GM19025 (cell line): ENCODE measurements at regions not wholly inside any gene's neighbourhood (a gene's known extent, or its start where the extent isn't known, plus 50 kb on each side); places are given as distances from the start of the nearest gene placed in this dataset.

Experiments used
- ATAC-seq: cut with Tn5 transposase; IDR thresholded peaks from one replicate; pipeline ENCODE4 v1.9.1; 2021; ENCODE audit warnings: mild to moderate bottlenecking, low read depth, moderate library complexity; ENCODE audit not compliant: unreplicated experiment

- no peak for ATAC-seq
Measured at GRCh38 chr11:92416971-92417725, 192.5 kb downstream of the FAT3 start.

GRCh38 chr11:92423115-92424034 lies 198.8 kb downstream of the FAT3 start:
- no peak for ATAC-seq

DNA sequence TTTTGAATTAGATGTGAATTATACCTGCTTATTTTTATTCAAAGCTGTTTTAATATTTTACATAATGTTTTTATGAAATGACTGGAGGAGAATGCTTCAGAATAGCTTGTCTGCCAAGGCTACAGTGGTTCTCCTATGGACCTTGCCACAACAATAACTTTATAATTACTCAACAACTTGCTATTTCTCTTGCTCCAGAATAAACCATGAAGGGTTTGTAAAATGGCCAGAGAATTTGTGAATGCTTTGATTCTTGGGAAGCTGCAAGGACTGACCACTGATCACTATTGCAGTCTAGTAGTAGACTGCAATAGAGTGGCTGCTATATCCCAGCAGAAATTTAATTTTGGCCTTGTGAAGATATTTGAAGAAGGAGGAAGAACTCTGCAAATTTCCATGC lies 199.7 kb downstream of the FAT3 start:
- ATAC-seq = no peak

DNA sequence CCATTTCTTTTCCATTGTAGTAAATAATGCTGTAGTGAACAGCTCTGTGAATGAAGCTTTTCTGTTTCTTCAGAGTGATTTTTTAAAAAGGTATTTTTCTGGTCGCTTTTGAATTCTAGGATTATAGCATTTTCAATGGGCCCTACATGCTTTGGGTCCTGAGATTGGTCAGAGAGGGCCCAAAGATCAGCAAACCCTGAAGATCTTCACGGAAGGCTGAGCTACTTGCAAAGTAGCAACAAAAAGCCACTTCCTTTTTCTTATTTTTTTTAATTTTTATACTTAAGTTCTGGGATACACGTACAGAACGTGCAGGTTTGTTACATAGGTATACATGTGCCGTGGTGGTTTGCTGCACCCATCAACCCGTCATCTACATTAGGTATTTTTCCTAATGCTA lies 200.5 kb downstream of the FAT3 start:
- ATAC-seq = no peak

- no peak for ATAC-seq
Measured at GRCh38 chr11:92432515-92432914, 207.9 kb downstream of the FAT3 start.

GRCh38 chr11:92436034-92436920 lies 211.7 kb downstream of the FAT3 start:
- ATAC-seq = no peak

- ATAC-seq = no peak
Measured at GRCh38 chr11:92439133-92439532, 214.5 kb downstream of the FAT3 start.

GRCh38 chr11:92440701-92441442 lies 216.3 kb downstream of the FAT3 start:
- no peak for ATAC-seq

DNA sequence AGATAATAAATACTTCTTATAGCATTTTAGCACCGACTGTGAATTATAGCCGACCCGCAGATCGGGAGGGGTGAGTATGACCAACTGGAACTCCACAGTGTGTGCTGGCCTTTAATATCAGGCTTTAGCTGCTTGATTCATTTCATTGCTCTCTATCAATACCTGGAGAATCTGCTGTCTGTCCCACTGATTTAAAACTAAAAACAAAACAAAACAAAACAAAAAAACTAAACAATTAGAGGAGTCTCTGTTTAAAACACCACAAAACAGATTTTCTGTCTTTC lies 216.8 kb downstream of the FAT3 start:
- ATAC-seq = no peak

DNA sequence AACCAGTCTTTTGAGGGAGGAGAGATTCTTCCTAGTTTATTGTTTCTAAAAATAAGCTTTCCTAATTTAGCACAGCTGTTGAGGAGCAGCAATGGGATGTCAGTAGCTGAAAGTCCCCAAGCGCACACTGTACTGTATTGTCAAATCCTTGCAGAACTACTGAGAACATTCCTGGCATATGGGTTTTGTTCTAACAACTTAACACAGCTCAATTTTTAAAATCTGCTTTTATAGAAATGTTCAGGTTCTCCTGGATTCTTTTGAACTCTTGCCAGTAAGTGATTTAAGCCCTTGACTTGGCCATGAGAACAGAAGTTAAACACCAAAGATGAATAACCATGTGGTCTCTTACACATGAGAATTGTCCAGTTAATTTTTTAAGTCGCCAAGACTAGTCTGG lies 218.6 kb downstream of the FAT3 start:
- ATAC-seq = no peak

- no peak for ATAC-seq
Measured at GRCh38 chr11:92447586-92447985, 223.0 kb downstream of the FAT3 start.

DNA sequence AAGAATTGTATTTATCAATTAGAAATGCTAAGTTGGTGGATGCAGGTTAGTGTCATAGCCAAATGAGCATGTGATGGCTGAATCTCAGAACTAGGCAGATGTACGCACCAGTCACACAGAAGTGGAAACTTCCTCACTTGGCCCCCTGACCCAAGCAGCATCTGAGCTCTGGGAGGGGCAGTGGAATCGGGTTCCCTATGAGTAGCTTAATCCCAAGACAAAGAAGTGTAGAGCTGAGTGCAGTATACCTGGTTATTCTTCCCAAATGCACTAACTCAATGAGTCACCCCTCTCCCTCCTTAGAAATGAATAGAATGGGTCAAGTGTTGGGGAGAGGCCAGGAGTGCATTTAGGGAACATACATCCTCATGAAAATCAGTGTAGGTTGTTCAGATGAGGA lies 224.6 kb downstream of the FAT3 start:
- ATAC-seq = no peak

GRCh38 chr11:92449780-92450179 lies 225.2 kb downstream of the FAT3 start:
- ATAC-seq = no peak

DNA sequence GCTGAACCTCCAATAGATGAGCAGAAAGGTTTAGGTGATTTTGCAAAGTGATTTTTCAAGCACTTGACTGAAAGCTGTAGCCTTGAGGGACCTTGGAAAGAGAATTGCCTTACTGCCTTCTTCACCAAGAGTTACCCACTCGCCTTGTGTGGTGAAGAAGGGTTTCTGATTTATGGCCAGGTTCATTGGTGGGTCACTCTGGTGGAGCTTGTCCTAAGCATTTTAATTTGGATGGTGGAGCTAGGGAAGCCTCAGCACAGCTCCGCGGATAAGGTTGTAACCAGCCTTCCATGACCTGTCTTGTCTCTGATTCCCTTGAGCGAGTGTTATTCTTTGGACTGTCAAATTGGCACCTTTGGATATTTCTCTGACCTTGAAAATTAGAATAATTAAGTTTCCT lies 226.4 kb downstream of the FAT3 start:
- ATAC-seq = no peak

- no peak for ATAC-seq
Measured at GRCh38 chr11:92453055-92453454, 228.4 kb downstream of the FAT3 start.

- no peak for ATAC-seq
Measured at GRCh38 chr11:92455210-92455790, 230.7 kb downstream of the FAT3 start.

- no peak for ATAC-seq
Measured at GRCh38 chr11:92457250-92457649, 232.6 kb downstream of the FAT3 start.

GRCh38 chr11:92458486-92458885 lies 233.9 kb downstream of the FAT3 start:
- no peak for ATAC-seq

- no peak for ATAC-seq
Measured at GRCh38 chr11:92460213-92460612, 235.6 kb downstream of the FAT3 start.

DNA sequence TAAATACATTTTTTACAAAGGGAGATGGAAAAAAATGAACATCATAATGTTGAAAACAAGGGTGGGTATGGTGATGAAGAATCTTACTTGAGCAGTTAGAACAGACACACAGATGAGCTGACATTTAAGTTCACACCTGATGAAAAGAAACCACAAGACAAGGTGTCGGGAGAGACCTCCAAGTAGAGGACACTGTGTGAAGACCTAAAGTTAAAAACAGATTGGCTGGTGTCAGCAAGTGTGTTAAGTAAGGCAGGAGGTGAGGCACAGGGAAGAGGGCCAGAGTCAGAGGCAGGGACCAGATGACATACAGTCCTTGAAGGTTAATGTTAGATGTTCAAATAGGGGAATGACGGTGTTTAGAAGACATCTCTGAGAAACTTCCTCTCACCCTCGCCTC lies 236.8 kb downstream of the FAT3 start:
- ATAC-seq = no peak
